ENCODE measurements at regions not wholly inside any gene's neighbourhood (a gene's known extent, or its start where the extent isn't known, plus 50 kb on each side); places are given as distances from the start of the nearest gene placed in this dataset.
"Not testable (repeated sequence)": the region's sequence is repeated elsewhere in the genome, so short reads cannot be mapped to it uniquely, and the experiment has no call there.

GRCh38 chr5:53397845-53398244, 82.6 kb upstream of the FST start:
- TF ChIP-seq TAF1 (IDR thresholded peaks at IDR 0.05; ENCODE audit: low read depth, low read length) (no peak), SPI1 (IDR thresholded peaks at IDR 0.05; ENCODE audit: low read depth, low read length) (no peak), POLR2A (IDR thresholded peaks at IDR 0.05; ENCODE audit: low read depth, low read length) (no peak), POLR2AphosphoS5 (IDR thresholded peaks at IDR 0.05; ENCODE audit: low read depth, low read length) (no peak), POU2F2 (IDR thresholded peaks at IDR 0.05; ENCODE audit: low read depth, low read length) (no peak), PAX5 (IDR thresholded peaks at IDR 0.05; ENCODE audit: insufficient read depth, low read length, severe bottlenecking) (no peak)
- FAIRE-seq (no peak), DNase-seq (ENCODE audit: insufficient read length, low spot score) (no peak)

- no peak for DNase-seq (ENCODE audit: insufficient read length, low spot score)
- no peak for FAIRE-seq
- no peak for TF ChIP-seq SPI1 (IDR thresholded peaks at IDR 0.05; ENCODE audit: low read depth, low read length)
- TF ChIP-seq POLR2A (IDR thresholded peaks at IDR 0.05; ENCODE audit: low read depth, low read length) = no peak
- no peak for TF ChIP-seq POU2F2 (IDR thresholded peaks at IDR 0.05; ENCODE audit: low read depth, low read length)
- TF ChIP-seq PAX5 (IDR thresholded peaks at IDR 0.05; ENCODE audit: insufficient read depth, low read length, severe bottlenecking) = no peak
- no peak for TF ChIP-seq TAF1 (IDR thresholded peaks at IDR 0.05; ENCODE audit: low read depth, low read length)
- no peak for TF ChIP-seq POLR2AphosphoS5 (IDR thresholded peaks at IDR 0.05; ENCODE audit: low read depth, low read length)
Observed at GRCh38 chr5:53399926-53400697, 80.3 kb upstream of the FST start.

GRCh38 chr5:53403291-53403690, 77.1 kb upstream of the FST start:
- FAIRE-seq = no peak
- no peak for DNase-seq (ENCODE audit: insufficient read length, low spot score)
- TF ChIP-seq PAX5 (IDR thresholded peaks at IDR 0.05; ENCODE audit: insufficient read depth, low read length, severe bottlenecking) (no peak), POLR2AphosphoS5 (IDR thresholded peaks at IDR 0.05; ENCODE audit: low read depth, low read length) (no peak), SPI1 (IDR thresholded peaks at IDR 0.05; ENCODE audit: low read depth, low read length) (no peak), POU2F2 (IDR thresholded peaks at IDR 0.05; ENCODE audit: low read depth, low read length) (no peak), TAF1 (IDR thresholded peaks at IDR 0.05; ENCODE audit: low read depth, low read length) (no peak), POLR2A (IDR thresholded peaks at IDR 0.05; ENCODE audit: low read depth, low read length) (no peak)

GRCh38 chr5:53403758-53404157, 76.7 kb upstream of the FST start:
- no peak for TF ChIP-seq POLR2A (IDR thresholded peaks at IDR 0.05; ENCODE audit: low read depth, low read length)
- TF ChIP-seq POU2F2 (IDR thresholded peaks at IDR 0.05; ENCODE audit: low read depth, low read length) = no peak
- no peak for TF ChIP-seq PAX5 (IDR thresholded peaks at IDR 0.05; ENCODE audit: insufficient read depth, low read length, severe bottlenecking)
- TF ChIP-seq TAF1 (IDR thresholded peaks at IDR 0.05; ENCODE audit: low read depth, low read length) = no peak
- no peak for TF ChIP-seq POLR2AphosphoS5 (IDR thresholded peaks at IDR 0.05; ENCODE audit: low read depth, low read length)
- TF ChIP-seq SPI1 (IDR thresholded peaks at IDR 0.05; ENCODE audit: low read depth, low read length) = no peak

GRCh38 chr5:53405396-53405795, 75.0 kb upstream of the FST start:
- no peak for FAIRE-seq
- TF ChIP-seq PAX5 (IDR thresholded peaks at IDR 0.05; ENCODE audit: insufficient read depth, low read length, severe bottlenecking) (no peak), POLR2A (IDR thresholded peaks at IDR 0.05; ENCODE audit: low read depth, low read length) (no peak), SPI1 (IDR thresholded peaks at IDR 0.05; ENCODE audit: low read depth, low read length) (no peak), POLR2AphosphoS5 (IDR thresholded peaks at IDR 0.05; ENCODE audit: low read depth, low read length) (no peak), TAF1 (IDR thresholded peaks at IDR 0.05; ENCODE audit: low read depth, low read length) (no peak), POU2F2 (IDR thresholded peaks at IDR 0.05; ENCODE audit: low read depth, low read length) (no peak)
- DNase-seq (ENCODE audit: insufficient read length, low spot score) = no peak

More at GRCh38 chr5:53403758-53404157, 76.7 kb upstream of the FST start:
- FAIRE-seq (no peak), DNase-seq (ENCODE audit: insufficient read length, low spot score) (no peak)

GRCh38 chr5:53406630-53407316, 73.7 kb upstream of the FST start:
- FAIRE-seq (no peak), DNase-seq (ENCODE audit: insufficient read length, low spot score) (no peak)
- TF ChIP-seq PAX5 (IDR thresholded peaks at IDR 0.05; ENCODE audit: insufficient read depth, low read length, severe bottlenecking) (no peak), TAF1 (IDR thresholded peaks at IDR 0.05; ENCODE audit: low read depth, low read length) (no peak), POLR2AphosphoS5 (IDR thresholded peaks at IDR 0.05; ENCODE audit: low read depth, low read length) (no peak), POLR2A (IDR thresholded peaks at IDR 0.05; ENCODE audit: low read depth, low read length) (no peak), POU2F2 (IDR thresholded peaks at IDR 0.05; ENCODE audit: low read depth, low read length) (no peak), SPI1 (IDR thresholded peaks at IDR 0.05; ENCODE audit: low read depth, low read length) (no peak)

GRCh38 chr5:53407373-53407772, 73.1 kb upstream of the FST start:
- DNase-seq (ENCODE audit: insufficient read length, low spot score) (no peak), FAIRE-seq (no peak)
- TF ChIP-seq POLR2A (IDR thresholded peaks at IDR 0.05; ENCODE audit: low read depth, low read length) (no peak), PAX5 (IDR thresholded peaks at IDR 0.05; ENCODE audit: insufficient read depth, low read length, severe bottlenecking) (no peak), TAF1 (IDR thresholded peaks at IDR 0.05; ENCODE audit: low read depth, low read length) (no peak), SPI1 (IDR thresholded peaks at IDR 0.05; ENCODE audit: low read depth, low read length) (no peak), POLR2AphosphoS5 (IDR thresholded peaks at IDR 0.05; ENCODE audit: low read depth, low read length) (no peak), POU2F2 (IDR thresholded peaks at IDR 0.05; ENCODE audit: low read depth, low read length) (no peak)

GRCh38 chr5:53411388-53411787, 69.0 kb upstream of the FST start:
- no peak for DNase-seq (ENCODE audit: insufficient read length, low spot score)
- TF ChIP-seq POLR2AphosphoS5 (IDR thresholded peaks at IDR 0.05; ENCODE audit: low read depth, low read length) (no peak), POU2F2 (IDR thresholded peaks at IDR 0.05; ENCODE audit: low read depth, low read length) (no peak), SPI1 (IDR thresholded peaks at IDR 0.05; ENCODE audit: low read depth, low read length) (no peak), POLR2A (IDR thresholded peaks at IDR 0.05; ENCODE audit: low read depth, low read length) (no peak)
- no peak for FAIRE-seq

GRCh38 chr5:53412499-53412898, 67.9 kb upstream of the FST start:
- not testable (repeated sequence) for FAIRE-seq; DNase-seq (ENCODE audit: insufficient read length, low spot score)

Data from GM12891 (cell line).